Colonic mucosa (tissue), 4 donors: ENCODE measurements at regions not wholly inside any gene's neighbourhood (a gene's known extent, or its start where the extent isn't known, plus 50 kb on each side); places are given as distances from the start of the nearest gene placed in this dataset.

Experiments used
- DNase-seq: peaks from one replicate; pipeline ENCODE4 v3.0.0-alpha.2; 2020
- H3K27ac ChIP-seq: fragments of 200-600 bp; one replicate; pipeline ENCODE4 v1.8.0; 2021
- H3K27me3 ChIP-seq: fragments of 200-600 bp; one replicate; pipeline ENCODE4 v1.8.0; 2021
- H3K36me3 ChIP-seq: fragments of 200-600 bp; one replicate; pipeline ENCODE4 v1.8.0; 2021
- H3K4me1 ChIP-seq: fragments of 200-600 bp; one replicate; pipeline ENCODE4 v1.8.0; 2021; ENCODE audit warnings: mild to moderate bottlenecking
- H3K4me3 ChIP-seq: fragments of 200-600 bp; one replicate; pipeline ENCODE4 v1.8.0; 2021
- H3K9ac ChIP-seq, 2 donors: one replicate each; pipeline ENCODE4 v1.7.0; 2013; ENCODE audit warnings: control low read depth in 2 of 2, low read depth in 2 of 2, low read length in 2 of 2
- H3K9me3 ChIP-seq: fragments of 200-600 bp; one replicate; pipeline ENCODE4 v1.8.0; 2021
- CTCF ChIP-seq: fragments of 200-600 bp; IDR thresholded peaks from one replicate; pipeline ENCODE4 v1.8.0; 2022; ENCODE audit warnings: antibody characterized with exemption, mild to moderate bottlenecking
- intact Hi-C: fragments of 100-400 bp; cut with DNase I; formaldehyde crosslinking; loops from one replicate; pipeline ENCODE4 v1.14.1; 2022
- donor health status: healthy.
- donor health status: DM: no; HTN: no; CAD: no.
- donor health status: DM: no; HTN: no; CAD: no.

- Histone ChIP-seq H3K4me1 (no peaks in the 10 kb centered on the region), H3K4me3 (no peak overlapping the region), H3K9ac (no peak overlapping the region), H3K27me3 (no peaks in the 10 kb centered on the region), H3K9me3 (no peaks in the 10 kb centered on the region), H3K36me3 (no peaks in the 10 kb centered on the region), H3K27ac (no peak overlapping the region)
- DNase-seq = no peak
- TF ChIP-seq CTCF = no peak
- intact Hi-C loops = no loop called here
Observed at GRCh38 chr2:120833127-120833675, 97.5 kb downstream of the GLI2 start.

- no peaks in the 10 kb centered on the region for H3K4me1 ChIP-seq
- H3K27ac ChIP-seq = no peak overlapping the region
- H3K36me3 ChIP-seq = no peaks in the 10 kb centered on the region
- H3K27me3 ChIP-seq = no peaks in the 10 kb centered on the region
- no peak overlapping the region for H3K4me3 ChIP-seq
- DNase-seq = no peak
- H3K9ac ChIP-seq = no peak overlapping the region
- intact Hi-C loops = no loop called here
- no peak for TF ChIP-seq CTCF
- no peaks in the 10 kb centered on the region for H3K9me3 ChIP-seq
Observed at GRCh38 chr2:120834206-120834605, 98.5 kb downstream of the GLI2 start.

- intact Hi-C loops = no loop called here
- DNase-seq = no peak
- H3K36me3 ChIP-seq = no peaks in the 10 kb centered on the region
Observed at GRCh38 chr2:120836281-120836680, 100.6 kb downstream of the GLI2 start.

GRCh38 chr2:120840795-120841487 lies 105.3 kb downstream of the GLI2 start:
- intact Hi-C loops = no loop called here
- H3K27me3 ChIP-seq = no peaks in the 10 kb centered on the region

More at GRCh38 chr2:120836281-120836680, 100.6 kb downstream of the GLI2 start:
- no peaks in the 10 kb centered on the region for H3K4me1 ChIP-seq
- H3K27ac ChIP-seq = no peak overlapping the region
- no peaks in the 10 kb centered on the region for H3K27me3 ChIP-seq
- TF ChIP-seq CTCF = no peak
- no peak overlapping the region for H3K9ac ChIP-seq
- no peak overlapping the region for H3K4me3 ChIP-seq
- H3K9me3 ChIP-seq = no peaks in the 10 kb centered on the region

More at GRCh38 chr2:120840795-120841487, 105.3 kb downstream of the GLI2 start:
- DNase-seq = no peak
- H3K4me1 ChIP-seq = no peaks in the 10 kb centered on the region
- no peak for TF ChIP-seq CTCF
- no peaks in the 10 kb centered on the region for H3K9me3 ChIP-seq
- no peak overlapping the region for H3K27ac ChIP-seq
- H3K9ac ChIP-seq = no peak overlapping the region
- H3K36me3 ChIP-seq = no peaks in the 10 kb centered on the region
- H3K4me3 ChIP-seq = no peak overlapping the region
